Activated effector memory CD4-positive, alpha-beta T cell treated with anti-CD3 and anti-CD28 coated beads, Interleukin-2, amount 50 U/mL, for 16 hours (primary cell): ENCODE measurements at regions not wholly inside any gene's neighbourhood (a gene's known extent, or its start where the extent isn't known, plus 50 kb on each side); places are given as distances from the start of the nearest gene placed in this dataset.
"Not testable (repeated sequence)": the region's sequence is repeated elsewhere in the genome, so short reads cannot be mapped to it uniquely, and the experiment has no call there.

Experiments
- DNase-seq: peaks from one replicate; pipeline ENCODE4 v3.0.0-alpha.2; 2020

GRCh38 chr5:152711801-152712388 lies 306.8 kb upstream of the NMUR2 start:
- DNase-seq = no peak

DNA sequence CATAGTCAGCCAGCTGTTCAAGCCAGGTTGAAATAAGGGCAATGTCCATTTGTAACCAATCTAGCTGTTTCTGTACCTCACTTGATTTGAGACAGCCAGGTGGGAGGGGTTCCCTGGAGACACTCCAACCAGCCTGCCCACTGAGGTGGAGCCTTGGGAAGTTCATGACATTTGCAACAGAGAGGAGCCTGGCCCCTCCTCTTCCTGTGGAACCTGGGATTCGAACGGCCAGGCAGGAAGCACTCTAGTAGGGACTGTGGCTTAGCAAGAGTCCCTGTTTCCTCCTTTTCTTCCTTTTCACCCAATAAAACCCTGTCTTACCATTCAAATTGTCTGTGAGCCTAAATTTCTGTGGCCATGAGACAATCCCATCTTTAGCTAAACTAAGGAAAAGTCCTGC lies 312.3 kb upstream of the NMUR2 start:
- no peak for DNase-seq

DNA sequence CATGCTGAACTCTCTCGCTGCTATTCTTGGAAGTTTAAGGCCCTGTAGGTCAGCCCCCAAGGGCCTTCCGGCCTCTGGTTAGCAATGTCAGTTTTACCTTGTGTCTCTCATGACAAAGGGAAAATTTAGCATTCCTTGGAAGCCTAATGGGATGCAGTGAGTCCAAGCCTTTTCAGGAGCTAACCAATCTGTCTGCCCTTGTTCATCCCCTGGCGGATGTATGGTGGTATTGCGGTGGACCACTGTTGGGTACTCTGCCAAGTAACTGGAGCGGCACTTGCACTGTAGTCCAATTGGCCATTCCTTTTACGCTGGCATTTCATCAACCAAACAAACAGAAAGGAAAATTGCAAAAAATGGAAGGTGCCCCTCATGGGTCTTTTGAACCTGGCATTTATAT lies 318.4 kb upstream of the NMUR2 start:
- DNase-seq = no peak

- no peak for DNase-seq
These were observed 325.1 kb upstream of the NMUR2 start for GRCh38 chr5:152730176-152730575.

GRCh38 chr5:152736906-152737305 lies 331.8 kb upstream of the NMUR2 start:
- DNase-seq = no peak

GRCh38 chr5:152739916-152740315 lies 334.8 kb upstream of the NMUR2 start:
- DNase-seq = no peak

DNA sequence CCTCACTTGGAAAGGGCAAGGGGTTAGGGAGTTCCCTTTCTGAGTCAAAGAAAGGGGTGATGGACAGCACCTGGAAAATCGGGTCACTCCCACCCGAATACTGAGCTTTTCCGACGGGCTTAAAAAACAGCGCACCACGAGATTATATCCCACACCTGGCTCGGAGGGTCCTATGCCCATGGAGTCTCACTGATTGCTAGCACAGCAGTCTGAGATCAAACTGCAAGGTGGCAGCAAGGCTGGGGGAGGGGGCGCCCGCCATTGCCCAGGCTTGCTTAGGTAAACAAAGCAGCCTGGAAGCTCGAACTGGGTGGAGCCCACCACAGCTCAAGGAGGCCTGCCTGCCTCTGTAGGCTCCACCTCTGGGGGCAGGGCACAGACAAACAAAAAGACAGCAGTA lies 336.0 kb upstream of the NMUR2 start:
- not testable (repeated sequence) for DNase-seq

GRCh38 chr5:152787709-152788217 lies 382.7 kb upstream of the NMUR2 start:
- DNase-seq = not testable (repeated sequence)

- no peak for DNase-seq
These were observed 396.8 kb upstream of the NMUR2 start for GRCh38 chr5:152801886-152802285.

DNA sequence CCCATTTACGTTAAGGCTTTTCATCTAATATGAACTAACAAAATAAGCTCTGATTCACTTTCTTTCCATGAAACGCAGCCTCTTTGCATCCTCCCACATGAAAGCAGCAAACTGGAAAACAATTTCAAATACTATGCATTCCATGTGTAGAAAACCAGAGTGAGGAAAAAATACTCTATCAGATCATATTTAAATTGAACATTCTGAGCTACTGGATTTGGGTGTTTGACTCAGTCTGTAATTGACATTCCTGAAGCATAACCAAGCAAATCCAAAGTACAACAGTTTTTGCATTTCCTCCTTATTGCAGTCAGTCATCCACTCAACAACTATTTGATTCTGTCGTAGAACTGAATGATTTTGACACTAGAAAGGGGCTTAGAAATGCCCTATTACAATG lies 399.1 kb upstream of the NMUR2 start:
- no peak for DNase-seq

GRCh38 chr5:152811988-152812387 lies 406.9 kb upstream of the NMUR2 start:
- DNase-seq = no peak

DNA sequence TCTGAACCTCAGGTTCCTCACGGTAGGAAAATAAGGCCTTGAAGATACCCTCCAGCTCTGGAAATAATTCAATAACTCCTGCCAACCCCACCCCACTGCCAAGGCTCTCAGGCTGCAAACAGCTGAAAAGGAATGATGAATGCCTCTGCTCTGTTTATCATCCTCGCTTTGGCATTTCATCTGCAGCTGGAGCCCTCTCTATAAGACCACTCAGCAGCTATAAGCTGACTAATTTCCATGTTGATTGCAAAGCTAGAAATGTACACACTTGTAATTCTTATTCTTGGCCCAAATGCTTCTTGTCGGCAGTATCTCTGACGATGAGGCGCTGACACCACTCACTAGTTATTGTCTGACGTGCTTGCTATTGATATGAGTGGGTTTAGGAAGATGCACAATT lies 408.4 kb upstream of the NMUR2 start:
- DNase-seq = no peak

DNA sequence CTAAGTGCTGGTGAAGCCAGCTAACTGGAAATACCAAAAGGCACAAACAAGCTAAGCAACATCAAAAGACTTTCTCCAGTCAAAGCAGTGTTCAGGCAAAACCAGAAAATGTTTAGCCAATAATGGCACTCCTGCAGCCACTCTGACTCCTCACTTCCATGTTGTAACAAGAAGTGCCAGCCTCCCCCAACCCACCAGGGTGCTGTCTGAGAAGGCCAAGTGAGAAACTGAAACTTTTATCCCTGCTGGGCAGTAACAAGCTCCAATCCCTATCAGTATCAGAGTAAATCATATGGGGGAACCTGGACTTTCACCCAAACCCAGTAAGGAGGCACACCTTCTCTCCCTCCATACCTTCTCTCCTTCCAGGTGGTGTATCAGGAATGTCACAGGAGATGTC lies 414.8 kb upstream of the NMUR2 start:
- DNase-seq = no peak

GRCh38 chr5:152824316-152824715 lies 419.2 kb upstream of the NMUR2 start:
- DNase-seq = no peak

DNA sequence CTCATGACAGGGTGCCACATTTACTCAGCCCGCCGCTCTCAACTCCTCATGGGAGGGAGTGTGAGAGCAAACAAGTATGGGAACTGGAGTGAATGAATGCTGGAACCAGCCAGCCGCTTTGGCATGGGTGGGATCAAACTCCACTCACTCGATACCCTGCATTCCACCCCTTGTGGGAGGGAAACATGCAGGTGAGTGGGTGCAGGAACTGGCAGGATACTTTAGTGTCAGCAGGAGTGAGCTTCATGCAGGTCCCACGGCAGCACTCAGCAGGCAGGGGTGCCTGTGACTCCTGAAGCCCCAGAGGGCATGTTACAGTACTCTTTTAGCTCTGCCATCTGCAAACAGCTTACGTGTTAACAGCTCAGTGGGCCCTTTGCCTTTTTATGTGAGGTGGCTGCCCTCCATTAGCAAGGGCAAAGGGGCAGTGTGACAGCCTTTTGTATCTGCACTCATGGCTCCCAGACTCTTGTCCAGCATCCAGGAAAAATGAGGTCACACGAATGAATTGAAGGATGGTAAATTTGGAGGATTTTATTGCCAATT lies 433.2 kb upstream of the NMUR2 start:
- DNase-seq = no peak

DNA sequence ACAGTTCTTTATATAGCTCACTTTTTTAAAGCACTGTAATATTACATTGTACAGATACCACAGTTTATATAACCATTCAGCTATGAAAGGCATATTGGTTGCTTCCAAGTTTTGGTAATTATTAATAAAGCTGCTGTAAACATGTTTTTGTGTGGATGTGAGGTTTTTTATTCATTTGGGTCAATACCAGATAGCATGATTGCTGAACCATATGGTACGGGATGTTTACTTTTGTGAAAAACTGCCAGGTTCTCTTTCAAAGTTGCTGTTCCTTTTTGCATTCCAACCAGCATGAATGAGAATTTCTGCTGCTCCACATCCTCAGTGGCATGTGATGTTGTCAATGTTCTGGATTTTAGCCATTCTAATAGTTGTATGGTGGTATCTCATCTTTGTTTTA lies 439.6 kb upstream of the NMUR2 start:
- DNase-seq = no peak

DNA sequence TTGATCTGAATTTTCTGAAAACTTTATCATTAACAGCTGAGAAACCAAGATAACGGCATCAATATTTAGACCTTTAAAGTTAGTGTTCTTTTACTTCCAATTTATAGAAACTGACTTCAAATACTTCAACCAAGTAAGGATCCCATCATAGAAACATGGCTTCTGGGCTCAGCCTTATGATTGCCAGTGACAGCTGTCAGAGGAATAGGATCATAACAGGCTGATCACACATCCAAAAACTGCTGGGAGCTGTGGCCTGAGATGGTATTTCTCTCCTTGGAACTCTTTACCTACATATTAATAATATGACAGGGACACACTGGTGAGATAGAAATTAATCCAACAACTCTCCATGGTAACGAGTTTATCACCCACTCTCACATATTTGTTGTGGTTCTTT lies 448.3 kb upstream of the NMUR2 start:
- DNase-seq = no peak

GRCh38 chr5:152855441-152855840 lies 450.4 kb upstream of the NMUR2 start:
- DNase-seq = no peak

DNA sequence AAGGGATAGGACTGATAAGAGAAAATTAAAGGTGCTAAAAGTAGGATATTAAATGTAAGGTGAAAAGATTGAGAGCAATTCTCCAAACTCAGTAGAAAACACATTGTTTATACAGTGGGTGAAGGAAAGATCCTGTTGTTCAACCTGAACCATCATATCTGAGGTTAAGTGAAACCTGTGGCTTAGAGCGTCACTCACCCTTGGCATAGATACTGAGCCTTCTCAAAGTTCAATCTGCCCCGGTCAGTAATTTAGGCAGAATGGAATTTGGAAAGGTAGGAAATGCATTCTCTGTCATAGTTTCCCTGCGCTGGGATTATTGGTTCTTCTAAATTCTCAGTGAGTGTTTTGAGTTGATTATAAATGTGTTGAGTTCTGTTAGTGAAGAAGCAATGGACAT lies 456.2 kb upstream of the NMUR2 start:
- no peak for DNase-seq

DNA sequence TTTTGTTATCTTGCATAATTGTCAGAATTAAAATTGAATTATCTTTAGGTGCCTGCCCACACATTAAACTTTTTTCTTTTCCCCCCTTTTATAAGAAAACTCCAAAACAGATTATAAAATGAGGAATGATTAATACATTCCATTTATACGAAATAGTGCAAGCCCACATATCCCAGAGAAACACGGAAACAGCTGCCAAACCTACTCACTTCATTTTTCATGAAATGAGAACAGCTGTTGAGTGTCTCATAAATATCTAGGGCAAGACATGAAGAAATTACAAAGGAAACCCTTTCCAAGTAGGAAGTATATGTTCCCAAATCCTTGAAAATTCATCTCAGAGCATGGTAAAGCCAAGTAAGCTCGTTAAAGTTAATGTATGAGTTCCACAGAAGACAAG lies 459.4 kb upstream of the NMUR2 start:
- DNase-seq = no peak

DNA sequence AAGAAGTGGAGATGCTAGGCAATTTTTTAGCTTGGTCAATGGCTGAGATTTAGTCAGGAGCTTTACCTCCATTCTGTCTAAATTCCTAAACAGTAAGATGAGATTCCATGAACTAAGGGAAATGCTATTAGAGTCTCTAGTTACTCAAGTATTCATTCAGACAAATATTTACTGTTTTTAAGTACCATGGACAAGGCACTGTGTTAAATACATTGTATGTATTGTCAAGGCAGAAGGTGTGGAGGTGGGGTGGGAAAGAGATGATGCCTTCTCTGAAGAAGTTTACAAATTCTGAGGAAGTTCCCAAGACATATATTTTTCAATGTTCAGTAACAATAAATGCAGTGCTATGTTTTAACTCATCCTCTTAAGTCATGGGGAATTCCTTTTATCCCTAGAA lies 459.9 kb upstream of the NMUR2 start:
- no peak for DNase-seq

- DNase-seq = no peak
These were observed 464.9 kb upstream of the NMUR2 start for GRCh38 chr5:152869971-152870370.

DNA sequence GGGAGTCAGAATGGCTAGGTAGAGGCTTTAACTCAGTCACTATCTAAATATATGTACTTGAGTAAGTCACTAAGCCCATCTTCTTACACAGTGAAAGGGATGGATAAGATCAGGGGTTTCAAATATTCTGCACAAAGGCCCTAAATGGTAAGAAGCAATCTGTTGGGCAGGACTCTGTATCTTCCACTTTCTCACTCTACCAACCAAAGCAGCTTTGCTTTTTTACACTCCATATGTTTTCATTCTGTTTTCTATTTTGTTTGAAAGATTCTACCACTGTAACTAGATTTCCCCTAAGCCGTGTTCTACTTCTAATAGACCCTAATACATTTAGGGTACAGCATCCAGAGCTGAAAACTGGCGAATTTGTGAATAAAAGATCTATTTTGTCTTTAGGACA lies 477.5 kb upstream of the NMUR2 start:
- no peak for DNase-seq

GRCh38 chr5:152883066-152883775 lies 478.1 kb upstream of the NMUR2 start:
- no peak for DNase-seq

GRCh38 chr5:152884006-152884405 lies 478.9 kb upstream of the NMUR2 start:
- no peak for DNase-seq
